OCI-LY7 (cell line): ENCODE measurements at regions not wholly inside any gene's neighbourhood (a gene's known extent, or its start where the extent isn't known, plus 50 kb on each side); places are given as distances from the start of the nearest gene placed in this dataset.

Source experiments
- EZH2phosphoT487 ChIP-seq: fragments of 200-600 bp; sonication (generic); IDR thresholded peaks from 2 replicates; pipeline ENCODE4 v1.6.1; 2018; ENCODE audit warnings: low read depth, borderline replicate concordance, mild to moderate bottlenecking, mixed run types, antibody characterized with exemption, low read length, moderate library complexity, mixed read lengths
- TF ChIP-seq, protein P1 (sequence below): fragments of 200-600 bp; sonication (generic); conservative IDR thresholded peaks from 2 replicates; pipeline ENCODE4 v1.5.1; 2014; ENCODE audit warnings: mild to moderate bottlenecking, antibody characterized with exemption, low read length, moderate library complexity, mixed read lengths

DNA sequence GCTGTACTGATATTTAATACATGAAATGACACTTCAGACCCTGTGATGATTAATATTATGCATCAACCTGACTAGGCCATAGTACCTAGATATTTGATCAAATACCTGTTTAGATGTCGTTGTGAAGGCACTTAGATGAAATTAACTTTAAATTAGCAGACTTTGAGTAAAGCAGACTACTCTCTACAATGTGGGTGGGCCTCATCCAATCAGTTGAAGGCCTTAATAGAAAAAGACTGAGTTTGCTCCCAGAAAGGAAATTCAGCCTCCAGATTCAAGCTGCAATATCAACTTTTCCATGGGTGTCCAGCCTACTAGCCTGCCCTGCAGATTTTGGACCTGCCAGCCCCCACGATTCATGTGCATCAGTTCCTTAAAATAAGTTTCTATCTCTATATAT lies 68.6 kb upstream of the TMEM168 start:
- TF ChIP-seq, protein P1, sequence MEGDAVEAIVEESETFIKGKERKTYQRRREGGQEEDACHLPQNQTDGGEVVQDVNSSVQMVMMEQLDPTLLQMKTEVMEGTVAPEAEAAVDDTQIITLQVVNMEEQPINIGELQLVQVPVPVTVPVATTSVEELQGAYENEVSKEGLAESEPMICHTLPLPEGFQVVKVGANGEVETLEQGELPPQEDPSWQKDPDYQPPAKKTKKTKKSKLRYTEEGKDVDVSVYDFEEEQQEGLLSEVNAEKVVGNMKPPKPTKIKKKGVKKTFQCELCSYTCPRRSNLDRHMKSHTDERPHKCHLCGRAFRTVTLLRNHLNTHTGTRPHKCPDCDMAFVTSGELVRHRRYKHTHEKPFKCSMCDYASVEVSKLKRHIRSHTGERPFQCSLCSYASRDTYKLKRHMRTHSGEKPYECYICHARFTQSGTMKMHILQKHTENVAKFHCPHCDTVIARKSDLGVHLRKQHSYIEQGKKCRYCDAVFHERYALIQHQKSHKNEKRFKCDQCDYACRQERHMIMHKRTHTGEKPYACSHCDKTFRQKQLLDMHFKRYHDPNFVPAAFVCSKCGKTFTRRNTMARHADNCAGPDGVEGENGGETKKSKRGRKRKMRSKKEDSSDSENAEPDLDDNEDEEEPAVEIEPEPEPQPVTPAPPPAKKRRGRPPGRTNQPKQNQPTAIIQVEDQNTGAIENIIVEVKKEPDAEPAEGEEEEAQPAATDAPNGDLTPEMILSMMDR = no peak
- no peak for TF ChIP-seq EZH2phosphoT487
